ENCODE measurements at regions not wholly inside any gene's neighbourhood (a gene's known extent, or its start where the extent isn't known, plus 50 kb on each side); places are given as distances from the start of the nearest gene placed in this dataset.
"Not testable (repeated sequence)": the region's sequence is repeated elsewhere in the genome, so short reads cannot be mapped to it uniquely, and the experiment has no call there.

DNA sequence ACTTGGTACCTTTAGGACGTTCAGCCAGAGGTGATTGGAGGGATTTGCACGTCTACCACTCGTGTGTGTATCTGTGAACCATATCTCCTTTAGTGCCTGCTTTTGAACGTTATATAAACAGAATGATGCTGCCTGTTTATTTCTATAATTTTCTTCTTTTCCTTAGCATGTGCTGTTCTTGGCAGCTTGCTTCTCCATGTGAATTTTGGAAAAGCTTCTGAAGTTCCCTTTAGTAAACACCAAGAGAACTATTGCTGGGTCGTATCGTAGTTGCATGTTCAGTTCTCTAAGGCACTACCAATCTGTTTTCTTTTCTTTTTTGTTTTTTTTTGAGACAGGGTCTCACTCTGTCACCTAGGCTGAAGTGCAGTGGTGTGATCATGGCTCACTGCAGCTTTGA is 73.8 kb upstream of the FANCC start:
- H3K9ac ChIP-seq; H3K36me3 ChIP-seq (ENCODE audit: control insufficient read depth, insufficient read depth, low read length); H3K4me2 ChIP-seq (ENCODE audit: low read length); H3K9me3 ChIP-seq (ENCODE audit: control insufficient read depth, low read length); H3K4me1 ChIP-seq; H3K4me3 ChIP-seq (ENCODE audit: low read depth, low read length); H3K27me3 ChIP-seq (ENCODE audit: control insufficient read depth, insufficient read depth, low read length); H3K27ac ChIP-seq; H3K79me2 ChIP-seq; H2AFZ ChIP-seq: not testable (repeated sequence)

DNA sequence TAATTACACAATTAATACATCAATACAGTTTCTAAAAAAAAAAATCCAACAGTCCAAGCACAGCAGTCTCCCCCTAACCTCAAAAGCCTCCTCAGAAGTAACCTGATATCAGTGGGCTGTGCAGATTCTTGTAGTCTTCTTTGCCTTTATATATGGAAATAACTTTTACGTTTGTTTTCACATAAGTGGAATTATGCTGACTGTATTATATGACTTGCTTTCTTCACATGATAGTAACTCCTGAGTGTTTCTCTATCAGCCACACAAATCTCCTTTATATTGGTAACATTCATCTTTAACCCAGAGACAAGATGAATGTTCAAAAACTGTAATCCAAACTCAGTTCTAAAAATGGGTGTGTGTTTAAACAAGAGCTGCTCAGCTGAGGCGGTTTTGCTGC is 71.9 kb upstream of the FANCC start:
- Histone ChIP-seq H3K9ac (no peak overlapping the region), H3K27me3 (ENCODE audit: control insufficient read depth, insufficient read depth, low read length) (no peaks in the 10 kb centered on the region), H3K79me2 (no peaks in the 10 kb centered on the region), H3K4me2 (ENCODE audit: low read length) (no peak overlapping the region), H3K4me3 (ENCODE audit: low read depth, low read length) (no peak overlapping the region), H3K9me3 (ENCODE audit: control insufficient read depth, low read length) (no peaks in the 10 kb centered on the region), H3K27ac (no peak overlapping the region), H2AFZ (no peak overlapping the region), H3K36me3 (ENCODE audit: control insufficient read depth, insufficient read depth, low read length) (no peaks in the 10 kb centered on the region), H3K4me1 (no peaks in the 10 kb centered on the region)
- TF ChIP-seq, protein P1, sequence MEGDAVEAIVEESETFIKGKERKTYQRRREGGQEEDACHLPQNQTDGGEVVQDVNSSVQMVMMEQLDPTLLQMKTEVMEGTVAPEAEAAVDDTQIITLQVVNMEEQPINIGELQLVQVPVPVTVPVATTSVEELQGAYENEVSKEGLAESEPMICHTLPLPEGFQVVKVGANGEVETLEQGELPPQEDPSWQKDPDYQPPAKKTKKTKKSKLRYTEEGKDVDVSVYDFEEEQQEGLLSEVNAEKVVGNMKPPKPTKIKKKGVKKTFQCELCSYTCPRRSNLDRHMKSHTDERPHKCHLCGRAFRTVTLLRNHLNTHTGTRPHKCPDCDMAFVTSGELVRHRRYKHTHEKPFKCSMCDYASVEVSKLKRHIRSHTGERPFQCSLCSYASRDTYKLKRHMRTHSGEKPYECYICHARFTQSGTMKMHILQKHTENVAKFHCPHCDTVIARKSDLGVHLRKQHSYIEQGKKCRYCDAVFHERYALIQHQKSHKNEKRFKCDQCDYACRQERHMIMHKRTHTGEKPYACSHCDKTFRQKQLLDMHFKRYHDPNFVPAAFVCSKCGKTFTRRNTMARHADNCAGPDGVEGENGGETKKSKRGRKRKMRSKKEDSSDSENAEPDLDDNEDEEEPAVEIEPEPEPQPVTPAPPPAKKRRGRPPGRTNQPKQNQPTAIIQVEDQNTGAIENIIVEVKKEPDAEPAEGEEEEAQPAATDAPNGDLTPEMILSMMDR (IDR thresholded peaks at IDR 0.05), result no peak

DNA sequence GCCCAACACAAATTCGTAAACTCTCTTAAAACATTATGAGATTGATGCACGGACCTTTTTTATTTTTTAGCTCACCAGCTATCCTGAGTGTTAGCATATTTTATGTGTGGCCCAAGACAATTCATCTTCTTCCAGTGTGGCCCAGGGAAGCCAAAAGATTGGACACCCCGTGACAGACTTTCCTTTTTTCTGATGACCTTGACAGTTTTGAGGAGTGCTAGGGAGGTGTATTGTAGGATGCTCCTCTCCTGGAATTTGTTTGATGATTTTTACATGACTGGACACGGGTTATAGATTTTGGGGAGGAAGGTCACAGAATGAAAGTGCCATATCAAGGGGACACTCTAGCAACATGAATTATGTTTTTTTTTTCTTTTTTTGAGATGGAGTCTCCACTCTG is 69.3 kb upstream of the FANCC start:
- H3K27ac ChIP-seq, result no peak overlapping the region
- no peaks in the 10 kb centered on the region for H3K79me2 ChIP-seq
- TF ChIP-seq, protein P1 (IDR thresholded peaks at IDR 0.05), result no peak
- H2AFZ ChIP-seq, result no peak overlapping the region
- H3K27me3 ChIP-seq (ENCODE audit: control insufficient read depth, insufficient read depth, low read length), result no peaks in the 10 kb centered on the region
- no peak overlapping the region for H3K4me3 ChIP-seq (ENCODE audit: low read depth, low read length)
- H3K4me1 ChIP-seq, result no peaks in the 10 kb centered on the region
- no peaks in the 10 kb centered on the region for H3K36me3 ChIP-seq (ENCODE audit: control insufficient read depth, insufficient read depth, low read length)
- H3K9ac ChIP-seq, result no peak overlapping the region
- no peaks in the 10 kb centered on the region for H3K9me3 ChIP-seq (ENCODE audit: control insufficient read depth, low read length)
- H3K4me2 ChIP-seq (ENCODE audit: low read length), result no peak overlapping the region

DNA sequence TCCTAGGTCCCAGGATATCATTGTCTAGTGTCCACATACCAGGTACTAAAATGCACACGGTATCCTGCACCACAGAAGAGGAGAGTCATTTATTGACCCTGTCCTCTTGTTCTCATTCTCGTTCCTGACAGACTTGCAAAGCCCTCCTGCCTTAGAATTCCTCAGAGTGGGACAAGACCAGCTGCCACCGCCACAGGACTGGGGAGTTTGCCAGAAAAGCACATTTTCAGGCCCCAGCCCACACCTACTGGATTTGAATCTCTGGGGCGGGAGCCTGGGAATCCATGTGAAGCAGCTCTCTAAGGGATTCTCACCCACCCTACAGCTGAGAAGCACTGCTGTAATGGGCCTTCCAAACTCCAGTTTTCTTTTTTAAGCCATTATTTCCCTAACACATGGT is 68.0 kb upstream of the FANCC start:
- no peak overlapping the region for H3K27ac ChIP-seq
- H3K9ac ChIP-seq, result no peak overlapping the region
- H3K79me2 ChIP-seq, result no peaks in the 10 kb centered on the region
- no peak overlapping the region for H3K4me2 ChIP-seq (ENCODE audit: low read length)
- no peaks in the 10 kb centered on the region for H3K4me1 ChIP-seq
- no peaks in the 10 kb centered on the region for H3K36me3 ChIP-seq (ENCODE audit: control insufficient read depth, insufficient read depth, low read length)
- TF ChIP-seq, protein P1 (IDR thresholded peaks at IDR 0.05), result no peak
- H3K9me3 ChIP-seq (ENCODE audit: control insufficient read depth, low read length), result no peaks in the 10 kb centered on the region
- no peak overlapping the region for H3K4me3 ChIP-seq (ENCODE audit: low read depth, low read length)
- no peaks in the 10 kb centered on the region for H3K27me3 ChIP-seq (ENCODE audit: control insufficient read depth, insufficient read depth, low read length)
- H2AFZ ChIP-seq, result no peak overlapping the region

DNA sequence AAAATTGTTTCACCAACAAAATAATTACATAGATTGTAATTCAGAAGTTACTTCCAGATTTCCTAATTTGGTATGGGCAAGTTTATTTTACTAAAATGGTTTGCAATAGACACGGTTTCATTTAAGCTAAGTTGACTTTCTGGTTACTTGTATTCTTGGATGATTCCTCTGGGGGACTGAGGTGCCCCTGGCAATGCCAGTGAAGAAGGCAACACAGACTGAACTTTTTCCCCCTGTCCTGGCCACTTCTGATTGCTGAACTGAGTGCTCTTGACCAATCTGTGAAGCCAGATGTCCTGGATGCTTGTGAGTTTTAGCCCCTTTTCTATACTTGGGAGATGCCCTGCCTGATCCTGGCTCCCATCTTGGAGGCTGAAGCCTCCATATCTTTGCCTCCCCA is 66.3 kb upstream of the FANCC start:
- Histone ChIP-seq H2AFZ (no peak overlapping the region), H3K27me3 (ENCODE audit: control insufficient read depth, insufficient read depth, low read length) (no peaks in the 10 kb centered on the region), H3K9me3 (ENCODE audit: control insufficient read depth, low read length) (no peaks in the 10 kb centered on the region), H3K4me1 (no peaks in the 10 kb centered on the region), H3K36me3 (ENCODE audit: control insufficient read depth, insufficient read depth, low read length) (no peaks in the 10 kb centered on the region), H3K4me3 (ENCODE audit: low read depth, low read length) (no peak overlapping the region), H3K79me2 (no peaks in the 10 kb centered on the region), H3K4me2 (ENCODE audit: low read length) (no peak overlapping the region), H3K27ac (no peak overlapping the region), H3K9ac (no peak overlapping the region)
- TF ChIP-seq, protein P1 (IDR thresholded peaks at IDR 0.05), result no peak
